HG03432 (cell line): ENCODE measurements at regions not wholly inside any gene's neighbourhood (a gene's known extent, or its start where the extent isn't known, plus 50 kb on each side); places are given as distances from the start of the nearest gene placed in this dataset.

ENCODE experiments used
- ATAC-seq: cut with Tn5 transposase; IDR thresholded peaks from one replicate; pipeline ENCODE4 v1.9.1; 2021; ENCODE audit warnings: mild to moderate bottlenecking, moderate library complexity; ENCODE audit not compliant: unreplicated experiment

- no peak for ATAC-seq
These were observed 829.5 kb upstream of the MDGA2 start for GRCh38 chr14:48504921-48505320.

GRCh38 chr14:48490756-48491155 is 815.4 kb upstream of the MDGA2 start:
- ATAC-seq = no peak

GRCh38 chr14:48473944-48474343 is 798.5 kb upstream of the MDGA2 start:
- no peak for ATAC-seq

GRCh38 chr14:48456051-48456450 is 780.6 kb upstream of the MDGA2 start:
- ATAC-seq = no peak

GRCh38 chr14:48454887-48455286 is 779.5 kb upstream of the MDGA2 start:
- ATAC-seq = no peak

GRCh38 chr14:48452437-48452995 is 777.1 kb upstream of the MDGA2 start:
- no peak for ATAC-seq

GRCh38 chr14:48435221-48435620 is 759.8 kb upstream of the MDGA2 start:
- ATAC-seq = no peak

- no peak for ATAC-seq
These were observed 755.4 kb upstream of the MDGA2 start for GRCh38 chr14:48430805-48431204.

- ATAC-seq = no peak
These were observed 754.1 kb upstream of the MDGA2 start for GRCh38 chr14:48429512-48429911.

- ATAC-seq = no peak
These were observed 742.5 kb upstream of the MDGA2 start for GRCh38 chr14:48417715-48418500.

GRCh38 chr14:48401321-48401720 is 725.9 kb upstream of the MDGA2 start:
- no peak for ATAC-seq

GRCh38 chr14:48398675-48399282 is 723.4 kb upstream of the MDGA2 start:
- ATAC-seq = no peak

GRCh38 chr14:48391661-48392060 is 716.3 kb upstream of the MDGA2 start:
- no peak for ATAC-seq

GRCh38 chr14:48390346-48390745 is 714.9 kb upstream of the MDGA2 start:
- no peak for ATAC-seq

- ATAC-seq = no peak
These were observed 709.4 kb upstream of the MDGA2 start for GRCh38 chr14:48384821-48385220.

- no peak for ATAC-seq
These were observed 707.6 kb upstream of the MDGA2 start for GRCh38 chr14:48382961-48383360.

GRCh38 chr14:48378541-48378940 is 703.1 kb upstream of the MDGA2 start:
- no peak for ATAC-seq

GRCh38 chr14:48373981-48374380 is 698.6 kb upstream of the MDGA2 start:
- ATAC-seq = no peak

GRCh38 chr14:48350971-48351370 is 675.6 kb upstream of the MDGA2 start:
- no peak for ATAC-seq

- ATAC-seq = no peak
These were observed 674.3 kb upstream of the MDGA2 start for GRCh38 chr14:48349689-48350088.

- ATAC-seq = no peak
These were observed 665.7 kb upstream of the MDGA2 start for GRCh38 chr14:48341069-48341468.

- no peak for ATAC-seq
These were observed 658.0 kb upstream of the MDGA2 start for GRCh38 chr14:48333221-48333920.
